Astrocyte (in vitro differentiated cells and primary cell): ENCODE measurements at regions not wholly inside any gene's neighbourhood (a gene's known extent, or its start where the extent isn't known, plus 50 kb on each side); places are given as distances from the start of the nearest gene placed in this dataset.
"Not testable (repeated sequence)": the region's sequence is repeated elsewhere in the genome, so short reads cannot be mapped to it uniquely, and the experiment has no call there.

Experiments
- DNase-seq: peaks from one replicate; pipeline ENCODE4 v3.0.0-alpha.2; 2010; ENCODE audit warnings: low read depth
- FAIRE-seq: peaks from 2 replicates; lab custom pipeline; 2011; peaks lifted over from hg19 to GRCh38; lab: Jason Lieb, UNC
- H2AFZ ChIP-seq: 2 replicates; pipeline ENCODE4 v1.6.0; 2012; ENCODE audit warnings: low read depth, low read length, inconsistent platforms
- H3K27ac ChIP-seq: 2 replicates; pipeline ENCODE4 v1.5.1; 2011; ENCODE audit warnings: low read depth, low read length, inconsistent platforms
- H3K27me3 ChIP-seq: 2 replicates; pipeline ENCODE4 v1.6.0; 2011; ENCODE audit warnings: low read length, inconsistent platforms; ENCODE audit not compliant: insufficient read depth
- H3K36me3 ChIP-seq: 2 replicates; pipeline ENCODE4 v1.5.1; 2011; ENCODE audit warnings: low read length, inconsistent platforms; ENCODE audit not compliant: insufficient read depth
- H3K4me1 ChIP-seq: 2 replicates; pipeline ENCODE4 v1.5.1; 2011; ENCODE audit warnings: low read length, inconsistent platforms; ENCODE audit not compliant: insufficient read depth
- H3K4me2 ChIP-seq: 2 replicates; pipeline ENCODE4 v1.6.0; 2012; ENCODE audit warnings: low read length, inconsistent platforms
- H3K4me3 ChIP-seq: 2 replicates; pipeline ENCODE4 v1.5.1; 2011; ENCODE audit warnings: low read depth, mild to moderate bottlenecking, low read length, inconsistent platforms; ENCODE audit not compliant: insufficient read depth
- H3K79me2 ChIP-seq: 2 replicates; pipeline ENCODE4 v1.6.0; 2012; ENCODE audit warnings: mild to moderate bottlenecking, low read length, inconsistent platforms; ENCODE audit not compliant: insufficient read depth
- H3K9ac ChIP-seq: 2 replicates; pipeline ENCODE4 v1.6.0; 2012; ENCODE audit warnings: mild to moderate bottlenecking, low read length, inconsistent platforms
- H3K9me3 ChIP-seq: 2 replicates; pipeline ENCODE4 v1.5.1; 2012; ENCODE audit warnings: low read depth, mild to moderate bottlenecking, low read length, inconsistent platforms; ENCODE audit not compliant: insufficient read depth
- H4K20me1 ChIP-seq: 2 replicates; pipeline ENCODE4 v1.6.0; 2012; ENCODE audit warnings: low read length, inconsistent platforms; ENCODE audit not compliant: insufficient read depth
- H3K27ac Mint-ChIP-seq: one replicate; pipeline ENCODE4 v1.8.0; 2021; ENCODE audit warnings: mild to moderate bottlenecking, mixed read lengths; ENCODE audit not compliant: unreplicated experiment
- H3K27me3 Mint-ChIP-seq: one replicate; pipeline ENCODE4 v1.8.0; 2021; ENCODE audit warnings: low read depth, mixed read lengths; ENCODE audit not compliant: unreplicated experiment
- H3K36me3 Mint-ChIP-seq: one replicate; pipeline ENCODE4 v1.8.0; 2021; ENCODE audit warnings: low read depth, mixed read lengths; ENCODE audit not compliant: unreplicated experiment
- H3K4me1 Mint-ChIP-seq: one replicate; pipeline ENCODE4 v1.8.0; 2021; ENCODE audit warnings: low read depth, mixed read lengths; ENCODE audit not compliant: unreplicated experiment
- H3K4me3 Mint-ChIP-seq: one replicate; pipeline ENCODE4 v1.8.0; 2021; ENCODE audit warnings: mild to moderate bottlenecking, moderate library complexity, mixed read lengths; ENCODE audit not compliant: unreplicated experiment
- H3K9me3 Mint-ChIP-seq: one replicate; pipeline ENCODE4 v1.8.0; 2021; ENCODE audit warnings: mild to moderate bottlenecking, mixed read lengths; ENCODE audit not compliant: unreplicated experiment
- CTCF ChIP-seq: IDR thresholded peaks from 2 replicates; pipeline ENCODE4 v1.5.1; 2011; ENCODE audit warnings: low read depth, mild to moderate bottlenecking, inconsistent platforms, low read length, moderate library complexity; ENCODE audit not compliant: insufficient read depth
- EZH2 ChIP-seq: IDR thresholded peaks from 2 replicates; pipeline ENCODE4 v1.6.1; 2012; ENCODE audit warnings: mild to moderate bottlenecking, low read length, inconsistent platforms; ENCODE audit not compliant: insufficient read depth

GRCh38 chr6:67000121-67000520, 1293.1 kb upstream of the EYS start:
- no peak for DNase-seq
- FAIRE-seq, result no peak
- TF ChIP-seq CTCF, result no peak
- no peak for TF ChIP-seq EZH2
- Histone ChIP-seq H3K9ac (no peak overlapping the region), H3K27ac (no peak overlapping the region), H3K27me3 (no peaks in the 10 kb centered on the region), H3K4me3 (no peak overlapping the region), H3K79me2 (no peaks in the 10 kb centered on the region), H3K4me2 (no peak overlapping the region), H2AFZ (no peak overlapping the region), H3K9me3 (no peaks in the 10 kb centered on the region), H4K20me1 (no peaks in the 10 kb centered on the region), H3K4me1 (no peaks in the 10 kb centered on the region), H3K36me3 (no peaks in the 10 kb centered on the region)
- Mint-ChIP-seq H3K9me3 (no peaks in the 10 kb centered on the region), H3K27ac (no peak overlapping the region), H3K36me3 (no peaks in the 10 kb centered on the region), H3K27me3 (no peaks in the 10 kb centered on the region), H3K4me3 (no peak overlapping the region), H3K4me1 (no peaks in the 10 kb centered on the region)

GRCh38 chr6:66997579-66997978, 1290.6 kb upstream of the EYS start:
- not testable (repeated sequence) for H3K4me1 ChIP-seq, H3K9me3 ChIP-seq, H3K27ac ChIP-seq, DNase-seq, H3K27ac Mint-ChIP-seq, H3K4me3 ChIP-seq, H3K4me3 Mint-ChIP-seq, H3K79me2 ChIP-seq, H3K36me3 Mint-ChIP-seq, H3K27me3 Mint-ChIP-seq, H4K20me1 ChIP-seq, H3K4me2 ChIP-seq, H3K27me3 ChIP-seq, H3K9ac ChIP-seq, H3K9me3 Mint-ChIP-seq, H3K4me1 Mint-ChIP-seq, FAIRE-seq, H2AFZ ChIP-seq, H3K36me3 ChIP-seq

GRCh38 chr6:66995669-66996068, 1288.6 kb upstream of the EYS start:
- no peak overlapping the region for H3K27ac ChIP-seq
- H3K27ac Mint-ChIP-seq, result no peak overlapping the region
- no peak overlapping the region for H3K4me2 ChIP-seq
- H3K4me3 ChIP-seq, result no peak overlapping the region
- no peaks in the 10 kb centered on the region for H3K36me3 ChIP-seq
- TF ChIP-seq EZH2 (no peak), CTCF (no peak)
- no peaks in the 10 kb centered on the region for H3K9me3 ChIP-seq
- no peaks in the 10 kb centered on the region for H3K36me3 Mint-ChIP-seq
- peaks cover 12% of the 10 kb centered on the region for H3K9me3 Mint-ChIP-seq
- no peak overlapping the region for H2AFZ ChIP-seq
- no peaks in the 10 kb centered on the region for H3K4me1 Mint-ChIP-seq
- H4K20me1 ChIP-seq, result no peaks in the 10 kb centered on the region
- no peak overlapping the region for H3K4me3 Mint-ChIP-seq
- H3K9ac ChIP-seq, result no peak overlapping the region
- no peaks in the 10 kb centered on the region for H3K79me2 ChIP-seq
- no peaks in the 10 kb centered on the region for H3K27me3 Mint-ChIP-seq
- DNase-seq (no peak), FAIRE-seq (no peak)
- no peaks in the 10 kb centered on the region for H3K27me3 ChIP-seq
- no peaks in the 10 kb centered on the region for H3K4me1 ChIP-seq

GRCh38 chr6:66993708-66994107, 1286.7 kb upstream of the EYS start:
- H3K27me3 Mint-ChIP-seq, H3K36me3 ChIP-seq, H3K27ac ChIP-seq, H3K9me3 ChIP-seq, FAIRE-seq, H3K4me2 ChIP-seq, H3K9ac ChIP-seq, H3K4me1 Mint-ChIP-seq, H3K4me3 ChIP-seq, DNase-seq, H4K20me1 ChIP-seq, H3K4me1 ChIP-seq, H3K36me3 Mint-ChIP-seq, H3K27me3 ChIP-seq, H3K79me2 ChIP-seq, H3K4me3 Mint-ChIP-seq, H2AFZ ChIP-seq, H3K27ac Mint-ChIP-seq: not testable (repeated sequence)
- H3K9me3 Mint-ChIP-seq, result peaks cover 12% of the 10 kb centered on the region
